ENCODE measurements at regions not wholly inside any gene's neighbourhood (a gene's known extent, or its start where the extent isn't known, plus 50 kb on each side); places are given as distances from the start of the nearest gene placed in this dataset.
A peak's percentile ranks its signal among the peaks of the same experiment; 100 is the strongest.
"Not testable (repeated sequence)": the region's sequence is repeated elsewhere in the genome, so short reads cannot be mapped to it uniquely, and the experiment has no call there.

- not testable (repeated sequence) for DNase-seq
Measured at GRCh38 chr3:187466306-187466705, 98.1 kb downstream of the RTP4 start.

DNA sequence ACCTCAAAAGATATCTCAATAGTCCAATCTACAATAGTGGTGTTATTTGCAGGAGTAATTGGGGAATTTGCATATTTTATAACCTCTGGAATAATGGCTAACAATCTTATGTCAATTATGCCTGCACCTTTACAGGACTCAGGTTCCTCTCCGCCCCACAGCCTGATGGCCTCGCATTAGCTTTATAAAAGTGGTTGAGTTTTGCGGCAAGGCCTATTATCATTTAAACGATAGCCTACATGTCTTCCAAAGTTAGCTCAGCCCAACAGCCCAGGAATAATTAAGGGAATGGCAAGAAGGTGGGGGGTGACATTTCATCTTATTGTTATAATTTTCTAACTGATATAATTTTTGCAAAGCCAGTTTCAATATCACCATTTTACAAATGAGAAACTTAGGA lies 97.3 kb downstream of the RTP4 start:
- no peak for DNase-seq

DNA sequence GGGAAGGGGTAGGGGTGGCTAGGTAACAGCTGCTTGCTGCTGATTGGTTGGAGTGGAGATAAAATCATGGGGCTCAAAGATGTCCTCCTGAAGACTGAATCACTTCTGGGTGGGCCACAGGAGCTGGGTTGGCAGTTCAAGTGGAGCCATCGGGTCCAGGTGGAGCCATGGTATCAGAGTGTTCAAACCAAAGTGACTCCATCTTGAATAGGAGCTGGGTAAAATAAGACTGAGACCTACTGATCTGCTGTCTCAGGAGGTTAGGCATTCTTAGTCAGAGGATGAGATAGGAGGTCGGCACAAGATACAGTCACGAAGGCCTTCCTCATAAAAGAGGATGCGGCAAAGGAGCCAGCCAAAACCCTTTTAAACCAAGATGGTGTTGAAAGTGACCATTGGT lies 96.5 kb downstream of the RTP4 start:
- no peak for DNase-seq

DNA sequence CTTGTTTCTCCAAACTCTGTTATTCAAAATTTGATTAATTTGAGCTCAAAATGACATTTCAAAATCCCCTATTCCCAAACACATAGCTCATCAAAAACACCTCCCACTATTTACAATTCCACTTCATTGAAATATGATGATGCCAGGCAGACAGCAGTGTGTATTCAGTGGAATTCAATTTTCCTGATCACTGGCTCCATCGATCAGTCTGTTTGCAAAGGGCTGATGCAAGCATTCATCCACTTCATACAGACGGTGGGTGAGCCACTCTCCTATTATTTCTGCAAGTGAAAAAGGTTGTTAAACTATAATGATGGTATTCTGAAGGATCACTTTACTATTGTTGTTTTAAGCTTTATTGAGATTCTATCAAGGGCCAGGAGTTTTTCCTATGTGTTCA lies 90.7 kb downstream of the RTP4 start:
- DNase-seq, result no peak

- DNase-seq, result no peak
Measured at GRCh38 chr3:187458383-187458782, 90.2 kb downstream of the RTP4 start.

GRCh38 chr3:187456250-187456649 lies 88.1 kb downstream of the RTP4 start:
- DNase-seq, result no peak

- DNase-seq, result no peak
Measured at GRCh38 chr3:187454085-187454815, 86.1 kb downstream of the RTP4 start.

GRCh38 chr3:187450431-187451190 lies 82.4 kb downstream of the RTP4 start:
- no peak for DNase-seq

- DNase-seq, result no peak
Measured at GRCh38 chr3:187448674-187449073, 80.5 kb downstream of the RTP4 start.

- DNase-seq, result no peak
Measured at GRCh38 chr3:187447737-187448136, 79.6 kb downstream of the RTP4 start.

DNA sequence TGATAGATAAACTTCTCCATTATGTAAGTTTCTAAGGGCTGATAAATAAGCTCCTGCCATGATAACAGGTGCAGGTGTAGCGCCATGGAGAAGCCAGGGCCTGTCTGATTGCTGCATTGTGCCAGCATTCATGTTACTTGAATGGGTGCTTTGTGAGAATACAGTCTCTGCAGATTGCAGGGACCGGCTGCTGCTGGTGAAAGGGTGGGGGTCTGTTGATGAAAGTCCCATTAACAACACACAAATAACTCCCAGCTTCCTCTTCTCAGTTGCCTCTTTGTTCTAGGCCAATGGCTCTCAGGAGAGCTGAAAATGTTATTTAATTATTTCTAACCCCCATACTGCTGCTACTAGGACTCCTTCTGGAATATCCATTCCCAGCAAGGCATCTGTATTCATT lies 77.2 kb downstream of the RTP4 start:
- DNase-seq, result peak; percentile 57

- no peak for DNase-seq
Measured at GRCh38 chr3:187434524-187434923, 66.3 kb downstream of the RTP4 start.

DNA sequence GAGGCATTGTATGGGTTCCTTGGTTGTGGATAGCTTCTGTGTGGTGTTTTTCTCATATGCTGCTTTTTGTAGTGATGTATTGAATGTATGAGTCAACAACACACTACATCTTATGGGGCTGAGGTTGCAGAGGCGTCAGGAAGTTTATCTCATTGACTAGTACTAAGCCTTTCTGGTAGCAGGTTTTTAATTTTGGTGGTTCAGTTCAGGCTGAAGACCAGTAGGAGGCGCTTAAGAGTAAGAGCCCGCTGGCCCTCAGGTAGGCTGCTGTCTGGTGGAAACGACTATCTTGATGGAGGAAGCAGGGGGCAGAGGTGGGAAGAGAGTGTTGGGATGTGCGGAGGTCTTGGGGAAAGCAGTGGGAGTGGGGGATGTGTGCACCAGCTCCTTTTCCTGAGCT lies 62.4 kb downstream of the RTP4 start:
- no peak for DNase-seq
